Stimulated activated CD4-positive, alpha-beta T cell treated with anti-CD3 and anti-CD28 coated beads, Interleukin-1b, Interleukin-23, amount 100 ng/mL, for 1 hour (primary cell): ENCODE measurements at regions not wholly inside any gene's neighbourhood (a gene's known extent, or its start where the extent isn't known, plus 50 kb on each side); places are given as distances from the start of the nearest gene placed in this dataset.
"Not testable (repeated sequence)": the region's sequence is repeated elsewhere in the genome, so short reads cannot be mapped to it uniquely, and the experiment has no call there.

Experiments used
- DNase-seq, 2 donors: peaks; one replicate each; pipeline ENCODE4 v3.0.0-alpha.2; 2020; ENCODE audit warnings: low read depth in 2 of 2

GRCh38 chr1:146282807-146283526 is 54.1 kb upstream of the NOTCH2NLA start:
- not testable (repeated sequence) for DNase-seq

GRCh38 chr1:146281522-146281921 is 52.7 kb upstream of the NOTCH2NLA start:
- DNase-seq, result not testable (repeated sequence)

GRCh38 chr1:146278758-146279157 is 49.9 kb upstream of the NOTCH2NLA start:
- not testable (repeated sequence) for DNase-seq
